Dendritic cell treated with granulocyte-macrophage colony-stimulating factor and Interleukin-4, amounts not matched to agents 40 ng/mL and 50 ng/mL, for 4 days (primary cell): ENCODE measurements at regions not wholly inside any gene's neighbourhood (a gene's known extent, or its start where the extent isn't known, plus 50 kb on each side); places are given as distances from the start of the nearest gene placed in this dataset.

Experiments
- H3K27ac Mint-ChIP-seq: one replicate; pipeline ENCODE4 v1.8.0; 2022; ENCODE audit warnings: mild to moderate bottlenecking, mixed read lengths
- H3K27me3 Mint-ChIP-seq: one replicate; pipeline ENCODE4 v1.8.0; 2022; ENCODE audit warnings: mild to moderate bottlenecking, mixed read lengths
- H3K36me3 Mint-ChIP-seq: one replicate; pipeline ENCODE4 v1.8.0; 2022; ENCODE audit warnings: low read depth, mixed read lengths
- H3K4me1 Mint-ChIP-seq: one replicate; pipeline ENCODE4 v1.8.0; 2022; ENCODE audit warnings: low read depth, mixed read lengths
- H3K4me3 Mint-ChIP-seq: one replicate; pipeline ENCODE4 v1.8.0; 2022; ENCODE audit warnings: mild to moderate bottlenecking, moderate library complexity, mixed read lengths
- H3K9me3 Mint-ChIP-seq: one replicate; pipeline ENCODE4 v1.8.0; 2022; ENCODE audit warnings: mixed read lengths
- intact Hi-C: fragments of 100-400 bp; cut with micrococcal nuclease; formaldehyde crosslinking; loops from one replicate; pipeline ENCODE4 v1.15.0; 2022

- Mint-ChIP-seq H3K27me3 (peaks cover 11% of the 10 kb centered on the region), H3K27ac (peak overlapping the region; percentile 3), H3K36me3 (peaks cover 25% of the 10 kb centered on the region), H3K4me1 (peaks cover 57% of the 10 kb centered on the region), H3K9me3 (peaks cover 16% of the 10 kb centered on the region), H3K4me3 (no peak overlapping the region)
- intact Hi-C loops, result no loop called here
Observed at GRCh38 chr15:38035701-38036100, 101.3 kb downstream of the TMCO5A start.

GRCh38 chr15:38036790-38037338 is 102.4 kb downstream of the TMCO5A start:
- intact Hi-C loops, result no loop called here
- peaks cover 9% of the 10 kb centered on the region for H3K9me3 Mint-ChIP-seq
- no peak overlapping the region for H3K4me3 Mint-ChIP-seq
- H3K27me3 Mint-ChIP-seq, result peaks cover 8% of the 10 kb centered on the region
- H3K27ac Mint-ChIP-seq, result peak overlapping the region; percentile 3
- peaks cover 14% of the 10 kb centered on the region for H3K36me3 Mint-ChIP-seq
- peaks cover 55% of the 10 kb centered on the region for H3K4me1 Mint-ChIP-seq

DNA sequence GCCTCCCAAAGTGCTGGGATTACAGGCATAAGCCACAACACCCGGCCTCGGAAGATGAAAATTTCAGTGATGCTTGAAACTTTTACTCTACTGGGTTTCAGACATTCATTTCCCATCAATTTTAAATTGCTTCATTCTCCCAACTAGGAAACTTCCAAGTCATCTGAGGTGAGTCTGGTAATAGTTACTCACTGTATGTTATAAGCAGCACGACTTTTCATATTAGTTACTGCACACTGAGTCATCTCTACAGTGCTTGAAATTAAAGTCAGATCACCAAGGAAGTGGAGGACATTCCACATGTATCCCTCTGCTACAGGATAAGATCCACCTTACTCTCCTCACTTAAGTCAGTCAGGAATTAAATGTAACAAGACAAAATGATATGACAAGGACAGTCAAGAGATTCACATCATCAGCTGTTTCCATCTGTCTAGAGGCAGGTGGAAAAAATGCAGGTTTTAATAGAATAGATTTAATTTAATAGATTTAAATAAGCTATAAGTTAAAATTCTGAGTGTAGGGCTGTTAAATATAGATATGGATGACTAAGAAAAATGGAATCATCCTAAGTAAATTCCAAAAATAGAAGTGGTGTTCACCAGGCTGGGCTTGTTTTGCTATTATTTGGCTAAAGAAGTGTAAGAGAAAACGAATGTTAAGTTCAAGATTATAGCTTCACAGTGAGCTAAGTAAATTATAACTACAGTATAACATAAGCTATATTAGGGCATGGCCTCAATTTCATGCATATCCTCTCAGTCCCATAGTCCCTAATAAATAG is 104.4 kb downstream of the TMCO5A start:
- H3K4me3 Mint-ChIP-seq, result no peak overlapping the region
- peaks cover 69% of the 10 kb centered on the region for H3K4me1 Mint-ChIP-seq
- peak overlapping the region; percentile 54 for H3K27ac Mint-ChIP-seq
- intact Hi-C loops, result no loop called here
- H3K9me3 Mint-ChIP-seq, result peaks cover 9% of the 10 kb centered on the region
- H3K36me3 Mint-ChIP-seq, result peaks cover 7% of the 10 kb centered on the region
- peaks cover 8% of the 10 kb centered on the region for H3K27me3 Mint-ChIP-seq

GRCh38 chr15:38040615-38041014 is 106.2 kb downstream of the TMCO5A start:
- no peak overlapping the region for H3K27ac Mint-ChIP-seq
- peaks cover 14% of the 10 kb centered on the region for H3K9me3 Mint-ChIP-seq
- no peak overlapping the region for H3K4me3 Mint-ChIP-seq
- intact Hi-C loops, result no loop called here
- H3K4me1 Mint-ChIP-seq, result peaks cover 81% of the 10 kb centered on the region
- peaks cover 4% of the 10 kb centered on the region for H3K27me3 Mint-ChIP-seq
- H3K36me3 Mint-ChIP-seq, result peaks cover 20% of the 10 kb centered on the region

DNA sequence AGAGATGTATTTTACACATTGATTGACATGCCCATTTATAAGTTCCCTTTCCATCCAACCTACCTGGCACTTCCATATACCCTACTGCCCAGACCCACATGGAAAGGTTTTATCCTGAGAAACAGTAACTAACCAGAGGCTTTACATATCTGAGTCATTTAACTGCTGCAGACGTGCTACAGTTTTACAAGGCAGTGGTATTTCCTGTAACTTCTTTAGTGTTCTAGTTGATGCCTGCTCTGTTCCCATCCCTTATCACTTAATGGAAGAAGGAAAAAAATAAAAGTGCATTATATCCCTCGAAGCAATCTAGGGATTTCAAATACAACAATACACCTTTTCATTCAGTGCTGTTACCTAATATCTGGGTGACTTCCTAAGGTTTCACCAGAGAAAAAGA is 107.1 kb downstream of the TMCO5A start:
- peak overlapping the region; percentile 99 for H3K27ac Mint-ChIP-seq
- H3K27me3 Mint-ChIP-seq, result no peaks in the 10 kb centered on the region
- H3K36me3 Mint-ChIP-seq, result peaks cover 29% of the 10 kb centered on the region
- H3K4me3 Mint-ChIP-seq, result no peak overlapping the region
- peaks cover 15% of the 10 kb centered on the region for H3K9me3 Mint-ChIP-seq
- peaks cover 81% of the 10 kb centered on the region for H3K4me1 Mint-ChIP-seq
- intact Hi-C loops, result no loop called here

DNA sequence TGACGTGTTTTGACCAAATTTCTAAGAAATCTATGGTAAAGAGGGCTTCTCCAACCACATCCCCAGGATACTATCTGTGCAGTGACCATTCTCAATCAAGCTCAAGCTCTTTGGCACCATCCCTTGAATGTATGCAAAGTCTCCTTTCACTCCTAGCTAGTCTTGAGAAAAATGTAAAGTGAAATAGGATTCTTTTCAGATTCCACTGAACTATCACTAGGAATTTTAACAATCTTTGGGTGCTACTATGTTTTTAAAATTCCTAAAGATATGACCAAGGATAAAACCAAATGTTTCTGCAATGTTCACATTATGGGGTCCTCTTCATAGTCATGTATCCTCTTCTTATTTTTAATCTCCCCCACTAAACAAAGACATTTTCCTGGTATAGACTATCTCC is 107.8 kb downstream of the TMCO5A start:
- no peaks in the 10 kb centered on the region for H3K27me3 Mint-ChIP-seq
- peaks cover 36% of the 10 kb centered on the region for H3K36me3 Mint-ChIP-seq
- intact Hi-C loops, result no loop called here
- peaks cover 17% of the 10 kb centered on the region for H3K9me3 Mint-ChIP-seq
- peak overlapping the region; percentile 99 for H3K27ac Mint-ChIP-seq
- H3K4me1 Mint-ChIP-seq, result peaks cover 81% of the 10 kb centered on the region
- H3K4me3 Mint-ChIP-seq, result peak overlapping the region; percentile 64

DNA sequence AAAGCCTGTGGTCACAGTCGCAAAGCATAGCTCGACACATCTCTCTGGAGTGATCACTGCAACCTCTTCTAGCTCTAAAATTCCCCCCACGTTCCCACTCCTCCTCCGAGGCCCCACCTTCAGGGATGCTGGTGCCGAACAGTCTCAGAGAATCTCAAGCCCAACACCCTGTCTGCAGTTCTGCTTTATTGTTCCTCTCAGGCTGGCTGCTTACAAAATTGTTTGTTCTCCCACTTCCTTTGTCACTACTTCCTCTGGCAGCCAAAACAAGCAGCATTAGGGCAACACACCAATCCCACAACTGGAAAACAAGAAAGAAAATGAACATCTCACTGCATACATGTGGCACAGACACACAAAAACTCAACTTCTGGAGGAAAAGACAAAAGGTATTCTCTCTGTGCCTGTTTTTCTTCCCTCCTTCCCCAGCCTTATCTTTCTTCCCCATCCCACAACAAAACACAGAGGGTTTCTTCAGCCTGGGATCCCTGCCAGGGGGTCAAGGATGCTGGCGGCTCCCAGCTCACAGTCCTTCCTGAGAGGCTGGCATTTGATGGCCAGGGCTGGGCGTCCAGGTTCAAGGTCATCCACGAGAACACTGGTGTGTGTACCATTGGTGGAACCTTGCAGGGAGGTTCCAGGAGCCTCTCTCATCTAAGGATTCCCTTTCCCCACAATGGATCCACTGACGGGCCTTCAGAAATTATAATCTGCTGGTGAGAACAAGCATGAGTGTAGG is 108.4 kb downstream of the TMCO5A start:
- Mint-ChIP-seq H3K27ac (peak overlapping the region; percentile 99), H3K4me1 (peaks cover 84% of the 10 kb centered on the region), H3K9me3 (peaks cover 23% of the 10 kb centered on the region), H3K4me3 (peak overlapping the region; percentile 64), H3K36me3 (peaks cover 42% of the 10 kb centered on the region), H3K27me3 (no peaks in the 10 kb centered on the region)
- intact Hi-C loops, result no loop called here

GRCh38 chr15:38046257-38047051 is 112.0 kb downstream of the TMCO5A start:
- Mint-ChIP-seq H3K27ac (peak overlapping the region; percentile 99), H3K4me1 (peaks cover 95% of the 10 kb centered on the region), H3K27me3 (no peaks in the 10 kb centered on the region), H3K9me3 (peaks cover 23% of the 10 kb centered on the region), H3K4me3 (no peak overlapping the region), H3K36me3 (peaks cover 48% of the 10 kb centered on the region)
- intact Hi-C loops, result no loop called here

DNA sequence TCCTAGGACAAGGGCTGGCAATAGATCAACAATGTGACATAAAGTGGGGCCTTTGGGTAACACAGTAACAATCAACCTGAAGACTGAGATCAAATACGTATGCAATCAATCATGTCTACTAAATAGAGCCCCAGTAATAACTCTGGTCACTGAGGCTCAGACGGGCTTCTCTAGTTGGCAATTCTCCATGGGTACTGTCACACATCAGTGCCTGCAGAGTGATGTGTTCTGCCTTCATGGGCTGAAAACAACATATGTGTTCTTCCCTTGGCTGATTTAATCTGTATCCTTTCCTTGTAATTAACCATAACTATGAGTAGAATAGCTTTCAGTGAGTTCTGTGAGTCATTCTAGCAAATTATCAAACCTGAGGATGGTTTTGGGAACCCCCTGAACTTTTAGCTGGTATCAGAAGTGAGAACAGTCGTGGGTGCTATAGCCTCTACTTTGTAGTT is 113.6 kb downstream of the TMCO5A start:
- Mint-ChIP-seq H3K27ac (peak overlapping the region; percentile 99), H3K4me3 (no peak overlapping the region), H3K27me3 (no peaks in the 10 kb centered on the region), H3K4me1 (peaks cover 89% of the 10 kb centered on the region), H3K9me3 (peaks cover 23% of the 10 kb centered on the region), H3K36me3 (peaks cover 54% of the 10 kb centered on the region)
- intact Hi-C loops, result no loop called here

GRCh38 chr15:38049891-38050290 is 115.5 kb downstream of the TMCO5A start:
- peaks cover 28% of the 10 kb centered on the region for H3K9me3 Mint-ChIP-seq
- peaks cover 85% of the 10 kb centered on the region for H3K4me1 Mint-ChIP-seq
- no peak overlapping the region for H3K4me3 Mint-ChIP-seq
- H3K27ac Mint-ChIP-seq, result peak overlapping the region; percentile 99
- H3K27me3 Mint-ChIP-seq, result no peaks in the 10 kb centered on the region
- intact Hi-C loops, result loop anchor here (2.0 to 10.0 kb wide), 2 partner anchors 45 to 203 kb away; partner anchors contain the start of gene SPRED1
- peaks cover 55% of the 10 kb centered on the region for H3K36me3 Mint-ChIP-seq

- peak overlapping the region; percentile 99 for H3K27ac Mint-ChIP-seq
- intact Hi-C loops, result loop anchor here (1.0 to 10.0 kb wide), 3 partner anchors 9 to 202 kb away; partner anchors contain the start of gene SPRED1
- peaks cover 51% of the 10 kb centered on the region for H3K36me3 Mint-ChIP-seq
Observed at GRCh38 chr15:38050529-38051448, 116.3 kb downstream of the TMCO5A start.

DNA sequence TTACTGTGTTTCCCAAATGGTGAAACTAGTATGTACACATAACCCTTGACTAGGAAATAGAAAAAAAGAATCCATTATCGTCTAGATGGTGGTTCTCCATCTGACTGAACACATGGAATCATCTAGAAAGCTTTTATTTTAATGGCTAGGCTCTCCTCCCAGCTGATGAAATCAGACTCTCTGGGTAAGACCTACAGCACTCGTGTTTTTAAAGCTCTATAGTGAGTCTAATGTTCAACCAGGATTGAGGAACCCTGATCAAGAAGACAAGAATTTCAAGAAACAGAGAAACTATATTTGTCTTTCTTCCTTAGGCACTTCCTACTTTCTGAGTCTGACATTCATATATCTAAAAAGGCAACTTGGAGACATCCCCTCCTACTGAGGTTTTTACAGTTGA is 118.8 kb downstream of the TMCO5A start:
- H3K4me3 Mint-ChIP-seq, result no peak overlapping the region
- peaks cover 9% of the 10 kb centered on the region for H3K9me3 Mint-ChIP-seq
- H3K36me3 Mint-ChIP-seq, result peaks cover 27% of the 10 kb centered on the region
- H3K27me3 Mint-ChIP-seq, result no peaks in the 10 kb centered on the region
- intact Hi-C loops, result loop anchor here (10.0 kb wide), 1 partner anchor 48 kb away; no protein-coding TSS in a partner anchor
- H3K27ac Mint-ChIP-seq, result peak overlapping the region; percentile 99
- peaks cover 80% of the 10 kb centered on the region for H3K4me1 Mint-ChIP-seq

More at GRCh38 chr15:38050529-38051448, 116.3 kb downstream of the TMCO5A start:
- peaks cover 25% of the 10 kb centered on the region for H3K9me3 Mint-ChIP-seq
- H3K4me3 Mint-ChIP-seq, result peak overlapping the region; percentile 30
- H3K27me3 Mint-ChIP-seq, result no peaks in the 10 kb centered on the region
- H3K4me1 Mint-ChIP-seq, result peaks cover 85% of the 10 kb centered on the region
